K562 (cell line): ENCODE measurements at regions not wholly inside any gene's neighbourhood (a gene's known extent, or its start where the extent isn't known, plus 50 kb on each side); places are given as distances from the start of the nearest gene placed in this dataset.

Experiments
- ASH1L ChIP-seq: fragments of 450-650 bp; IDR thresholded peaks from 2 replicates; pipeline ENCODE4 v1.6.1; 2018; ENCODE audit warnings: borderline replicate concordance, mild to moderate bottlenecking, low read depth; ENCODE audit not compliant: partially characterized antibody
- CHD7 ChIP-seq: fragments of 200-600 bp; sonication (generic); IDR thresholded peaks from one replicate; pipeline ENCODE4 v1.6.1; 2012; ENCODE audit warnings: mild to moderate bottlenecking, low read depth, low read length, inconsistent platforms
- MTA1 ChIP-seq: fragments of 450-650 bp; IDR thresholded peaks from 2 replicates; pipeline ENCODE4 v1.6.1; 2017; ENCODE audit warnings: borderline replicate concordance
- PREB ChIP-seq: sonication (generic); formaldehyde crosslinking; IDR thresholded peaks from 2 replicates; pipeline ENCODE4 v1.8.1; 2023; ENCODE audit warnings: mild to moderate bottlenecking, missing genetic modification reagents
- TF ChIP-seq, protein P1 (sequence below): fragments of 250-450 bp; sonication (Bioruptor Pico); IDR thresholded peaks from 2 replicates; pipeline ENCODE4 v1.5.0; 2021; ENCODE audit warnings: mild to moderate bottlenecking, borderline replicate concordance

GRCh38 chr5:107135391-107135790, 535.3 kb downstream of the EFNA5 start (continued):
- no peak for TF ChIP-seq PREB (CRISPR knock-in tag)
- TF ChIP-seq ASH1L: no peak
- TF ChIP-seq, protein P1, sequence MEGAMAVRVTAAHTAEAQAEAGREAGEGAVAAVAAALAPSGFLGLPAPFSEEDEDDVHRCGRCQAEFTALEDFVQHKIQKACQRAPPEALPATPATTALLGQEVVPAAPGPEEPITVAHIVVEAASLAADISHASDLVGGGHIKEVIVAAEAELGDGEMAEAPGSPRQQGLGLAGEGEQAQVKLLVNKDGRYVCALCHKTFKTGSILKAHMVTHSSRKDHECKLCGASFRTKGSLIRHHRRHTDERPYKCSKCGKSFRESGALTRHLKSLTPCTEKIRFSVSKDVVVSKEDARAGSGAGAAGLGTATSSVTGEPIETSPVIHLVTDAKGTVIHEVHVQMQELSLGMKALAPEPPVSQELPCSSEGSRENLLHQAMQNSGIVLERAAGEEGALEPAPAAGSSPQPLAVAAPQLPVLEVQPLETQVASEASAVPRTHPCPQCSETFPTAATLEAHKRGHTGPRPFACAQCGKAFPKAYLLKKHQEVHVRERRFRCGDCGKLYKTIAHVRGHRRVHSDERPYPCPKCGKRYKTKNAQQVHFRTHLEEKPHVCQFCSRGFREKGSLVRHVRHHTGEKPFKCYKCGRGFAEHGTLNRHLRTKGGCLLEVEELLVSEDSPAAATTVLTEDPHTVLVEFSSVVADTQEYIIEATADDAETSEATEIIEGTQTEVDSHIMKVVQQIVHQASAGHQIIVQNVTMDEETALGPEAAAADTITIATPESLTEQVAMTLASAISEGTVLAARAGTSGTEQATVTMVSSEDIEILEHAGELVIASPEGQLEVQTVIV (CRISPR knock-in tag): no peak
- TF ChIP-seq CHD7: no peak
- TF ChIP-seq MTA1: no peak
